ENCODE measurements at regions not wholly inside any gene's neighbourhood (a gene's known extent, or its start where the extent isn't known, plus 50 kb on each side); places are given as distances from the start of the nearest gene placed in this dataset.
"Not testable (repeated sequence)": the region's sequence is repeated elsewhere in the genome, so short reads cannot be mapped to it uniquely, and the experiment has no call there.

DNA sequence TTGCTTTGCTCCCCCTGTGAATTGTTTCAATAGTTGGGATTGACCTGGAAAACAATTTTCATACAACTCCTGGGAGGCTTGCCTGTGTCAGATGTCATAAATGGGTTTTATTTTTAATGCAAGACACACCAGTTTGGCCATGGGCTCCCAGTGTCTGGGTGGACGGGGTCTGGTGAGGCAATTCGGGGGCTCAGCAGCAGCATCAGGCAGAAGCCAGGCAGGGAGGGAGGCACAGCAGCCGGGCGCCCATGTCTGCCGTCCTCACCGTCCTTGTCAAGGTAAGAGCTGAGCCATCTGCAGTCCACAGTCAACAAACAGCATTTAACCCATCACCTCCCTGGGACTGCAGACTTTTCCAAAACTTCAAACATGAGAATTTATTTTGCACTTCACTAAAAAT, 150.6 kb downstream of the NPIPB11 start:
- DNase-seq; in situ Hi-C loops (cut with HindIII; ENCODE audit: low pct_ligation_motif_present, low pct_unique_long_range_greater_than_20kb, low sequenced_read_pairs): not testable (repeated sequence)

GRCh38 chr16:29255496-29255796, 151.1 kb downstream of the NPIPB11 start:
- DNase-seq; in situ Hi-C loops (cut with HindIII; ENCODE audit: low pct_ligation_motif_present, low pct_unique_long_range_greater_than_20kb, low sequenced_read_pairs): not testable (repeated sequence)

DNA sequence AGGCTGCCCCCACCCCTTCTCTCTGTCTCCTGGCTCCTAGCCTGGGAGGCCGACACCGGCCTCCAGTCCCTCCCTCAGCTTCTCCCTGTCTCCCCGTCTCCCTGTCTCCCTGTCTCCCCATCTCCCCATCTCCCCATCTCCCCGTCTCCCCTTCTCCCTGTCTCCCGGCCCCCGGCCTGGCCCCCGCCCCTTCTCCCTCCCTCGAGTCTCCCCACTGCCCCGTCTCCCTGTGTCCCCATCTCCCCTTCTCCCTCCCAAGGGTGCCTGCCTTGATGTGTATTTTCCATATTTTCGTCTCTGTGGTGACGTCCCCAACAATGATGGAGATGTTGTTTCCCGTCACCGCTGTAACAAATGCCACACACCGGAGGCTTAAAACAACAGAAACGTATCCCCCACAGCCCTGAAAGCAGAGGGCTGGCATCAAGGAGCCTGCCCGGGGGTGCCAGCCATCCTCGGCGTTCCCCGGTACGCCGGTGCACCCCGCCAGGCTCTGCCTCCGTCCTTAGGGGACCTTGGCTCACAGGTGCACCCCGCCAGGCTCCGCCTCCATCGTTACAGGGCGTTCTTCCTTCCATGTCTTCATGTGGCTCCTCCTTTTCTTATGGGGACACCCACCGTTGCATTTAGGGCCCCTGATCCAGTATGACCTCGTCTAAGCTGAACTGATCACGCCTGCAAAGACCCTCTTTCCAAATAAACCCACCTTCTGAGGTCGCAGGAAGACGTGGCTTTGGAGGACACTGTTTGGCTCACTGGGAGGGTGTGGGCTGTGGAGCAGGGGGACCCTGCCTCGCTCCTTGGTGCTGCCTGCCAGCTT, 151.6 kb downstream of the NPIPB11 start:
- in situ Hi-C loops (cut with HindIII; ENCODE audit: low pct_ligation_motif_present, low pct_unique_long_range_greater_than_20kb, low sequenced_read_pairs) = no loop called here
- DNase-seq = no peak

- DNase-seq; in situ Hi-C loops (cut with HindIII; ENCODE audit: low pct_ligation_motif_present, low pct_unique_long_range_greater_than_20kb, low sequenced_read_pairs): not testable (repeated sequence)
Observed at GRCh38 chr16:29253716-29254590, 152.6 kb downstream of the NPIPB11 start.

DNA sequence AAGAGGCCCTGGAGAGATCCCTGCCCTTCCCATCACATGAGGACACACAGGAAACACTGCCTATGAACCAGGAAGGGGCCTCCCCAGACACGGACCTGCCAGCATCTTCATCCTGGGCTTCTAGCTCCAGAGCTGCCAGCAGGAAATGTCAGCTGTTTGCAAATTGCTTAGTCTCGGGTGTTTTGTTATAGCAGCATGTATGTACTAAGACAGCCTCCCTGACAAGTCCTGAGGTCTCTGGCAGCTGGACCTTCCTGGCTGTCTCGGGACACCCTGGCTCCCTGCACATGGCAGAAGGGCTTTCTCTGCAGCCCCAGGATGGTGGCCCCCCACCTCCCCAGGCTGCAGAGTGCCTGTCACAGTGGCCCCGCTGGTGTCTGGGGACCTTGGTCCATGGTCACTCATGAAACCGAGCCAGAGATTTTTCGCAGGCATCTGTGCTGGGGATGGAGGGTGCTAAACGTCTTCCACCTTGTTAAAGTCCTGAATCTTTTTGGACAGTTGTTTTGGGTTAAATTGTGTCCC, 153.4 kb downstream of the NPIPB11 start:
- DNase-seq; in situ Hi-C loops (cut with HindIII; ENCODE audit: low pct_ligation_motif_present, low pct_unique_long_range_greater_than_20kb, low sequenced_read_pairs): not testable (repeated sequence)

GRCh38 chr16:29252311-29252710, 154.2 kb downstream of the NPIPB11 start:
- DNase-seq; in situ Hi-C loops (cut with HindIII; ENCODE audit: low pct_ligation_motif_present, low pct_unique_long_range_greater_than_20kb, low sequenced_read_pairs): not testable (repeated sequence)

- DNase-seq; in situ Hi-C loops (cut with HindIII; ENCODE audit: low pct_ligation_motif_present, low pct_unique_long_range_greater_than_20kb, low sequenced_read_pairs): not testable (repeated sequence)
Observed at GRCh38 chr16:29251571-29252011, 154.9 kb downstream of the NPIPB11 start.

DNA sequence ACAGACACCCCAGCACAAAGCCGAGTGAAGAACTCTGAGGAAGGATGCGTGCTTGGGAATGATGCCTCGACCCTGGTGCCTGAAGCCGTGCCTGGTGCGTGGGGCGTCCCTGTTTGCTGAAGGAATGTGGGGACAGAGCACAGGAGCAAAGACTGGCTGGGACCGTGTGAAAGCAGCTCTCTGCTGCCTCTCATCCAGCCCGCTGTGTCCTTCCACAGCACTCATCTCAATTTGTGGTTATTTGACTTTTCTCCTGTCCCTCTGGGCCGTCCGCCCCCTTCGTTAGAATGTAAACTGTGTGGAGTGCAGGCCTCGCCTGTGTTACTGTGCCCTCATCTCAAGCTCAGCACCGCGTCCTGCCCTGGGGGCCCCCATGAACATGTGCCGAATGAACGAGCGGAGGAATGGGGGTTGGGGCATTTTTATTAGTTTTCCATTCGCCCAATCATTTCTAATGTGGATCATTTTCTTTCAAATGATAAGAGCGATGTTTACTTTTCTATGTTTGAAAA, 155.5 kb downstream of the NPIPB11 start:
- DNase-seq; in situ Hi-C loops (cut with HindIII; ENCODE audit: low pct_ligation_motif_present, low pct_unique_long_range_greater_than_20kb, low sequenced_read_pairs): not testable (repeated sequence)

DNA sequence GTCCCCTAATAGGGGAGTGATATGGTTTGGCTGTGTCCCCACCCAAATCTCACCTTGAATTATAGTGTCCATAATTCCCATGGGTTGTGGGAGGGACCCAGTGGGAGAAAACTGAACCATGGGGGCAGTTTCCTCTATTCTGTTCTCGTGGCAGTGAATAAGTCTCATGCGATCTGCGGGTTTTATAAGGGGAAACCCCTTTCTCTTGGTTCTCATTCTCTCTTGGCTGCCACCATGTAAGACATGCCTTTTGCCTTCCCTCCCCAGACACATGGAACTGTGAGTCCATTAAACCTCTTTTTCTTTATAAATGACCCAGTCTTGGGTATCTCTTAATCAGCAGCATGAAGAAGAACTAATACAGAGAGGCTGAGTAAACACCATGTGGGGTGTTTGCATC, 156.0 kb downstream of the NPIPB11 start:
- in situ Hi-C loops (cut with HindIII; ENCODE audit: low pct_ligation_motif_present, low pct_unique_long_range_greater_than_20kb, low sequenced_read_pairs); DNase-seq: not testable (repeated sequence)

DNA sequence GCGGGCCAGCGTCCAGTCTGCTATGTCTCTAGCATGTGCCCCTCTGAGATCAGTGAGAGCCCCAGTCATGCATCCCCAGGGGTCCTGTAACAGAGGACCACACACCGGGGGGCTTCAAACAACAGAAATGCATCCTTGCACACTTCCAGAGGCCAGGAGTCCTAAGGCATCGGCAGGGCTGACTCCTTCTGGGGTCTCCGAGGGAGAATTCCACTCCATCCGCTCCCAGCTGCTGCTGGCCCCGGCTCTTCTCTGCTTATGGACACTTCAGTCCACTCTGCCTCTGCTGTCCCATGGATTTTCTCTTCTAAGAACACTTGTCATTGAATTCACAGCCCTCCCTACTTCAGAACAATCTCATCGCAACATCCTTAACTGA, 157.6 kb downstream of the NPIPB11 start:
- DNase-seq; in situ Hi-C loops (cut with HindIII; ENCODE audit: low pct_ligation_motif_present, low pct_unique_long_range_greater_than_20kb, low sequenced_read_pairs): not testable (repeated sequence)

DNA sequence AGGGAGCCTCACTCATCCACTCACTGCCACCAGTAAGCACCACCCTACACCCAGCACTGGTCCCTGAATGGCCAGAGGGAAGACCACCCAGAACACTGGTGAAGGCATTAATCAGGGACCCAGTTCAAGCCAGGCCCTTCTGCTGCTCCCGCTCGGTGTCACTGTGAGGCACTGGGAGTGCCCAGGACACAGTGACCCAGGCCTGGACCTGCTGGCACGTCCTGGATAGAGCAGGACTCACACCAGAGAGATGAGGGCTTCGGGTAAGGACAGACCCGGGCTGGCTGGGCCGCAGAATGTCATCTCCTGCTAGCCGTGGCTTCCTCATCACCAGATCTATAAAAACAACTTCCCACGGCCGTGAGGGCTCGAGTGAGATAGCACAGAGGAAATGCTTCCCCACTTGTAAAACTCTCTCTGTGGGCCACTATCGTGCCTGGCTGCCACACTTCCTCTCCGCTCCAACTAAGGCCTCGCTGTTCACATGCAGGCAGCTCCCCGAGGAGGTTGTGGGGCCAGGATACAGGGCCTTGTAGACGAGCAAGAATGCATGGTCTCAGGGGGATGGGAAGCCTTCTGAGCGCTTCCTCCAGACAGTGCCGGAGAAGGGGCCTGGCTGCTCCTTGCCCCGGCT, 158.1 kb downstream of the NPIPB11 start:
- in situ Hi-C loops (cut with HindIII; ENCODE audit: low pct_ligation_motif_present, low pct_unique_long_range_greater_than_20kb, low sequenced_read_pairs); DNase-seq: not testable (repeated sequence)

GRCh38 chr16:29246091-29246490, 160.4 kb downstream of the NPIPB11 start:
- DNase-seq; in situ Hi-C loops (cut with HindIII; ENCODE audit: low pct_ligation_motif_present, low pct_unique_long_range_greater_than_20kb, low sequenced_read_pairs): not testable (repeated sequence)

DNA sequence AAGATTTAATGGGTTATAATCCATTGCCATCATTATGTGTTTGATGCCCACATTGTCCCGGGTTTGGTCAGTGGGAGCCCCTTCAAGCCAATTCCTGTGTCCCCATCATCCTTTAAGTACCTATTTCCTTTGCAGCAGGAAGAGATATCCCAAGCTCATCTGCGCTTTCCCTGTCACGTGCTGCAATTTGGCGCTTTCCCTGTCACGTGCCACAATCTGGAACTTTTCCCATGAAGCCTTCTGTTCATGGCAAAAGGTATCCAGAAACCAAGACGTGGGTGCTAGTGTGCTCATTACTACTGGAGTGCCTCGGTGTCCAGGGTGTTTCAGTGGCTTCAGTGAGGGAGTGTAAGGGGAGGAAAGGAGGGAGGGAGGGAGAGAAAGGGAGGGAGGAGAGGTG, 168.5 kb downstream of the NPIPB11 start:
- in situ Hi-C loops (cut with HindIII; ENCODE audit: low pct_ligation_motif_present, low pct_unique_long_range_greater_than_20kb, low sequenced_read_pairs) = no loop called here
- DNase-seq = no peak

GRCh38 chr16:29237495-29237894, 169.0 kb downstream of the NPIPB11 start:
- in situ Hi-C loops (cut with HindIII; ENCODE audit: low pct_ligation_motif_present, low pct_unique_long_range_greater_than_20kb, low sequenced_read_pairs); DNase-seq: not testable (repeated sequence)

- in situ Hi-C loops (cut with HindIII; ENCODE audit: low pct_ligation_motif_present, low pct_unique_long_range_greater_than_20kb, low sequenced_read_pairs); DNase-seq: not testable (repeated sequence)
Observed at GRCh38 chr16:29237023-29237422, 169.5 kb downstream of the NPIPB11 start.

GRCh38 chr16:29235836-29236370, 170.6 kb downstream of the NPIPB11 start:
- in situ Hi-C loops (cut with HindIII; ENCODE audit: low pct_ligation_motif_present, low pct_unique_long_range_greater_than_20kb, low sequenced_read_pairs); DNase-seq: not testable (repeated sequence)

DNA sequence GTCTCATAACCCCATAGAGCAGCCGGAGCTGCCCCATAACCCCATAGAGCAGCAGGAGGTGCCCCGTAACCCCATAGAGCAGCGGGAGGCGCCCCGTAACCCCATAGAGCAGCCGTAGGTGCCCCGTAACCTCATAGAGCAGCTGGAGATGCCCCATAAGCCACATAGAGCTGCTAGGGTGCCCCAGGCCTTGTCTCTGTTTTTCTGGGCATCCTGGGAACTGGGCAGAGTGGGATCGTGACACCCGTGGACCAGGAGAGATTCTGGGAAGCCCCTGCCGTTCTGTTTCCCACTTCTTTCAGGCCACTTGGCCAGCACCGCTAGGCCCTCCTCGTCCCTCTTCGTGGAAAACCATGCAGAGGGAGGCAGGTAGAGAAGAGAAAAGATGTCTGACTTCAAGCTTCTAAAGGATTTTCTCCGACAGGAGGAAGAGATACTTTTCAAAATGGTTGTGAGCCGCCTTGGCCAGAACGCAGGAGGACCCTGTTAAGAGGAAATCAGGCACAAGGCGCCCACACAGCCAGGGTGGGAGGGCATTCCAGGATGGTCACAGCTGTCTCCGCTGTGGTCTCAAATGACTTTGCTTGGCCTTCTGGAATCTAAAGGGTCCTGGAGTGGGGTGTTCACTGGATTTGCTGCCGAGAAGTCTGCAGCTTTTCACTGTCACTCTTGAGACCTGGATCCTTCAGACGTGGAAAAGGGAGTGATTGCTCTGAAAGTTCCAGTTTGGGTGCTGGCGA, 171.8 kb downstream of the NPIPB11 start:
- in situ Hi-C loops (cut with HindIII; ENCODE audit: low pct_ligation_motif_present, low pct_unique_long_range_greater_than_20kb, low sequenced_read_pairs) = not testable (repeated sequence)

More for the DNA sequence above, 171.8 kb downstream of the NPIPB11 start:
- DNase-seq = not testable (repeated sequence)
